Stomach (tissue), 8 donors: ENCODE measurements at regions not wholly inside any gene's neighbourhood (a gene's known extent, or its start where the extent isn't known, plus 50 kb on each side); places are given as distances from the start of the nearest gene placed in this dataset.

ENCODE experiments used
- DNase-seq, 2 donors: peaks; one replicate each; pipeline versions ENCODE4 v3.0.0 to v3.0.0-alpha.2; 2013 to 2019
- H3K27ac ChIP-seq, 5 donors: fragments of 200-600 bp in 4 of 5; sonication (generic) in 4 of 5; one replicate each; pipeline ENCODE4 v1.5.1; 2013 to 2019; ENCODE audit warnings: mild to moderate bottlenecking in 1 of 5, moderate library complexity in 1 of 5
- H3K27me3 ChIP-seq, 3 donors: fragments of 200-600 bp; sonication (generic); one replicate each; pipeline ENCODE4 v1.5.1; 2017 to 2019; ENCODE audit warnings: mixed run types in 1 of 3
- H3K36me3 ChIP-seq, 4 donors: fragments of 200-600 bp; sonication (generic); 1 replicate in 3 of 4; 2 replicates in 1 of 4; pipeline ENCODE4 v1.5.1; 2016 to 2019
- H3K4me1 ChIP-seq, 4 donors: fragments of 200-600 bp; sonication (generic); one replicate each; pipeline ENCODE4 v1.5.1; 2016 to 2019
- H3K4me3 ChIP-seq, 4 donors: fragments of 200-600 bp; sonication (generic) in 3 of 4; one replicate each; pipeline ENCODE4 v1.5.1; 2016 to 2019; ENCODE audit warnings: mild to moderate bottlenecking in 1 of 4
- H3K9me3 ChIP-seq, 4 donors: fragments of 200-600 bp; sonication (generic); one replicate each; pipeline ENCODE4 v1.5.1; 2016 to 2019
- EP300 ChIP-seq: sonication (generic); formaldehyde crosslinking; IDR thresholded peaks from one replicate; pipeline ENCODE4 v1.6.1; 2017; ENCODE audit warnings: antibody characterized with exemption
- POLR2A ChIP-seq, 4 donors: fragments of 450-650 bp; IDR thresholded peaks; one replicate each; pipeline ENCODE4 v1.6.1; 2016; ENCODE audit warnings: antibody characterized with exemption in 4 of 4, control low read depth in 2 of 4, mild to moderate bottlenecking in 1 of 4, moderate library complexity in 1 of 4
- POLR2AphosphoS5 ChIP-seq, 3 donors: sonication (generic); formaldehyde crosslinking; IDR thresholded peaks; one replicate each; pipeline ENCODE4 v1.6.1; 2016; ENCODE audit warnings: antibody characterized with exemption in 3 of 3
- WGBS, 5 donors: extraction: QIAGEN DNeasy Blood & Tissue Kit in 3 of 5; methylation state at CpG; one replicate each; pipeline versions ENCODE4 v1.1.5 to v1.1.7; 2013 to 2018; 5-methylcytosine and 5-hydroxymethylcytosine counted together
- intact Hi-C: fragments of 100-400 bp; cut with DNase I; formaldehyde crosslinking; loops from one replicate; pipeline ENCODE4 v1.15.1; 2023; ENCODE audit warnings: low total_unique reads
- TF ChIP-seq, protein P1 (sequence below), 7 experiments: fragments of 450-650 bp in 4 of 7; fragments of 200-600 bp in 3 of 7; sonication (generic) in 3 of 7; IDR thresholded peaks; one replicate each; pipeline ENCODE4 v1.5.1; 2016 to 2019; ENCODE audit warnings: antibody characterized with exemption in 7 of 7, control low read depth in 2 of 7, mild to moderate bottlenecking in 1 of 7
- donor health status: healthy with polysubstance abuse.
- donor health status: Bipolar disorder and iron deficiency.
- donor health status: healthy.

DNA sequence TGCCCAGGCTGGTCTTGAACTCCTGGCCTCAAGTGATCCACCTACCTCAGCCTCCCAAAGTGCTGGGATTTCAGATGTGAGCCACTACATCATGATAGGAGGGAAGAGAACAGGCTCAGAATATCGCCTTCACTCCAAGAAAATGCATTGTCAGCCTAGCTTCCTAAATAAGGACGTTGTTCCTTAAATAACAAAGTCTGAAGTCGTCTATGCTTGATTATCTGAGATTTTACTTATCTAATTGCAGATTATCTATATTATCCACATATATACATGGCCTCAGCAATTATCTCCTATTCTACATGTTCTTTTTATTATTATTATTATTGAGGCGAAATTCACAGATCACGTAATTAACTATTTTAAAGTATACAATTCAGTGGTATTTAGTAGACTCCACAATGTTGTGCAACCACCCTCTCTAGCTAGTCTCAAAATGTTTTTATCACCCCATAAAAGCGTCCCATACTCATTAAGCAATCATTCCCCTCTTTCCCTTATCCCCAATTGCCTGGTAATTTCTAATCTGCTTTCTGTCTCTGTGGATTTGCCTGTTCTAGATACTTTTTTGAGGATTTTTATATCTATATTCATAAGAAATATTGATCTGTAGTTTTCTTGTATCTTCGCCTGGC is 95.1 kb upstream of the RFX8 start:
- Histone ChIP-seq H3K27me3 (peaks cover 0 to 8% (median 0%) of the 10 kb centered on the region in 3 donors), H3K4me3 (no peak overlapping the region), H3K36me3 (no peaks in the 10 kb centered on the region), H3K27ac (no peak overlapping the region), H3K9me3 (no peaks in the 10 kb centered on the region), H3K4me1 (peaks cover 0 to 5% (median 0%) of the 10 kb centered on the region in 4 donors)
- TF ChIP-seq POLR2AphosphoS5 (IDR thresholded peaks at IDR 0.05): no peak
- no peak for TF ChIP-seq EP300
- no peak for TF ChIP-seq POLR2A (IDR thresholded peaks at IDR 0.05)
- TF ChIP-seq, protein P1, sequence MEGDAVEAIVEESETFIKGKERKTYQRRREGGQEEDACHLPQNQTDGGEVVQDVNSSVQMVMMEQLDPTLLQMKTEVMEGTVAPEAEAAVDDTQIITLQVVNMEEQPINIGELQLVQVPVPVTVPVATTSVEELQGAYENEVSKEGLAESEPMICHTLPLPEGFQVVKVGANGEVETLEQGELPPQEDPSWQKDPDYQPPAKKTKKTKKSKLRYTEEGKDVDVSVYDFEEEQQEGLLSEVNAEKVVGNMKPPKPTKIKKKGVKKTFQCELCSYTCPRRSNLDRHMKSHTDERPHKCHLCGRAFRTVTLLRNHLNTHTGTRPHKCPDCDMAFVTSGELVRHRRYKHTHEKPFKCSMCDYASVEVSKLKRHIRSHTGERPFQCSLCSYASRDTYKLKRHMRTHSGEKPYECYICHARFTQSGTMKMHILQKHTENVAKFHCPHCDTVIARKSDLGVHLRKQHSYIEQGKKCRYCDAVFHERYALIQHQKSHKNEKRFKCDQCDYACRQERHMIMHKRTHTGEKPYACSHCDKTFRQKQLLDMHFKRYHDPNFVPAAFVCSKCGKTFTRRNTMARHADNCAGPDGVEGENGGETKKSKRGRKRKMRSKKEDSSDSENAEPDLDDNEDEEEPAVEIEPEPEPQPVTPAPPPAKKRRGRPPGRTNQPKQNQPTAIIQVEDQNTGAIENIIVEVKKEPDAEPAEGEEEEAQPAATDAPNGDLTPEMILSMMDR (IDR thresholded peaks at IDR 0.05): no peak
- no peak for DNase-seq
- intact Hi-C loops: no loop called here
- 75 to 78% (median 75%) methylated on average over 7 of the region's 7 CpGs for WGBS, 5 donors

DNA sequence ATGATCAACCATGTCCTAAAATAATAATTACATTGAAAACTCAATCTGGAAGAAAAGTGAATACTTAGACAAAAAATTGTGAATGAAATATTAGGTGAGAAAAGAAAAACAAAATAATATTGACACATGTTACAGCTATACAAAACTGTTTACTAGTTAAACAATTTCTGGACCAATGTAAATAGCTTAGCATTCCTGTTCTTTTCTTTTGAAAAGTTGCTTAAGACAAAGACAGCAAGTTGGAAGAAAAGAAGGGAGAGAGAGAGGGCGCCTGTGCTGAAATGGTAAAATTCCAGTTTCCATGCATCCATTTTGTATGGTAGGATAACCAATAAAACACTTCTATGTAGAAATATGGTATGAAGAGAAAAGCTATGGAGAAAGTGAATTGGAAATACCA is 94.1 kb upstream of the RFX8 start:
- Histone ChIP-seq H3K27me3 (peaks cover 0 to 8% (median 0%) of the 10 kb centered on the region in 3 donors), H3K27ac (no peak overlapping the region), H3K4me1 (peaks cover 0 to 5% (median 0%) of the 10 kb centered on the region in 4 donors), H3K9me3 (no peaks in the 10 kb centered on the region), H3K4me3 (no peak overlapping the region), H3K36me3 (no peaks in the 10 kb centered on the region)
- DNase-seq: no peak
- intact Hi-C loops: no loop called here
- whole genome bisulfite sequencing, 5 donors: 76 to 86% (median 82%) methylated on average over 1 of the region's 1 CpG
- TF ChIP-seq, protein P1 (IDR thresholded peaks at IDR 0.05): no peak
- no peak for TF ChIP-seq POLR2A (IDR thresholded peaks at IDR 0.05)

DNA sequence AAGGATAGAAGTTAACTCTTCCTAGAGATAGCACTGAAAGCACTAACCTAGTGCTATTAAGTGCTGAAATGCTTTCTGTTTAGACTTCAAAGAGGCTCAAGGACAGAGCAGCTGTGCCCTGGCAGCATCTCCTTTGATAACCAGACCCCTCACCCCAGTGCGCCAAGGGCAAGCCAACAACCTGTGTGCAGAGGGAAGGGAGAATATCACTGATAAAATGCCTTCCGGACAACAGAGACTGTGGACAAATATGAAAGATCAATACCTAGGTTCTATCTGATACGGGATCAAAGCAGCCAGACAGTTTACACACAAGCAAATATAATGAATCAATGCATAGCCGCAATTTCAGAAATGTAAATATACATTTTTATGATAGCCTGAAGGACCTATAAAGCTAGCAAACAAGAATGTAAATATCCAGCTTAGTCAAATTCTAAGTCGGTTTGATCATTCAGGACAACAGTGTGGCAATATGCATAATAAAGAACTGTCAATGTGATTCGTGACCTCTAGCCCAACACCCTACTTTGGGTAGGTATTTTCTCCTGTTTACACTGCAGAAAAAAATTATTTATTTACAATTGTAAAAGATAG is 91.8 kb upstream of the RFX8 start:
- peaks cover 0 to 5% (median 0%) of the 10 kb centered on the region in 4 donors for H3K4me1 ChIP-seq
- DNase-seq: no peak
- no peak overlapping the region for H3K4me3 ChIP-seq
- H3K27me3 ChIP-seq: peaks cover 0 to 8% (median 0%) of the 10 kb centered on the region in 3 donors
- TF ChIP-seq POLR2AphosphoS5 (IDR thresholded peaks at IDR 0.05) (no peak), EP300 (no peak), POLR2A (IDR thresholded peaks at IDR 0.05) (no peak)
- no peaks in the 10 kb centered on the region for H3K36me3 ChIP-seq
- WGBS, 5 donors: 34 to 61% (median 43%) methylated on average over 6 of the region's 6 CpGs
- no peaks in the 10 kb centered on the region for H3K9me3 ChIP-seq
- no peak overlapping the region for H3K27ac ChIP-seq
- intact Hi-C loops: no loop called here

DNA sequence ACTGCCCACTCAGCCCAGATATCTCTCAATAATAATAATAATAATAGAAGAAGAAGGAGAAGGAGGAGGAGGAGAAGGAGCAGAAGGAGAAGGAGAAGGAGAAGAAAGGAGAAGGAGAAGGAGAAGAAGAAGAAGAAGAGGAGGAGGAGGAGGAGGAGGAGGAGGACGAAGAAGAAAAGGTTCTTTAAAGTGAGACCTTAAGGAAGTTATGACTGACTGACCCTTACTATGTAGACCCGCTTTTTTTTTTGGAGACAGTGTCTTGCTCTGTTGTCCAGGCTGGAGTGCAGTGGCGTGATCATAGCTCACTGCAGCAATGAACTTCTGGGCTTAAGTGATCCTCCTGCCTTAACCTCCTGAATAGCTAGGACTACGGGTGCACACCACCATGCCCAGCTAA is 88.9 kb upstream of the RFX8 start:
- Histone ChIP-seq H3K4me1 (peaks cover 0 to 16% (median 7%) of the 10 kb centered on the region in 4 donors), H3K27me3 (peaks cover 0 to 8% (median 0%) of the 10 kb centered on the region in 3 donors), H3K9me3 (no peaks in the 10 kb centered on the region), H3K27ac (no peak overlapping the region), H3K36me3 (no peaks in the 10 kb centered on the region), H3K4me3 (no peak overlapping the region)
- TF ChIP-seq POLR2A (IDR thresholded peaks at IDR 0.05): no peak
- TF ChIP-seq POLR2AphosphoS5 (IDR thresholded peaks at IDR 0.05): no peak
- WGBS, 5 donors: 94 to 97% (median 95%) methylated on average over 4 of the region's 4 CpGs
- intact Hi-C loops: no loop called here
- no peak for DNase-seq

DNA sequence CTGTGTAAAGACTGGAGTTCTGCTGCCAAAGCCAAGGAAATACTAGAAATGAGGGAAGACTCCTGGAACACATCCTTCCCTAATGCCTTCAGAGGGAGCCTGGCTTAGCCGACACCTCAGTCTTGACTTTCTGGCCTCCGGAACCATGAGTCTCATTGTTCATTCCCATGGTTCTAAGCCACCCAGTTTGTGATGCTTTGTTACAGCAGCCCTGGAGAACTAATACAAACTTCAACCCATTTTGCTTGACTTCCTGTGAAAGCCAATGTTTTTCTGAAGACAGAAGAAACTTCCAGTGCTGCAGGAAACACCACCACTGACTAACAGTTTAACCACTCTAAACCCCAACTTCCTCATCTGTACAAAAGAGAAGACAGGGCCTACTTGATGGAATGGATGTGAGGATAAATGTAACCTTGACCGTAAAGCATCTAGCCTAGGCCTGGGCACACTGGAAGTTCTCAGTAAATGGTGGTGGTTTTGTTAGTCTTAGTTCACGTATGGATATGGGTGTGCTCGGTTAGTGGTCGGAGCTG is 85.9 kb upstream of the RFX8 start:
- H3K27ac ChIP-seq: no peak overlapping the region
- no peak for TF ChIP-seq POLR2A (IDR thresholded peaks at IDR 0.05)
- no peak for TF ChIP-seq EP300
- TF ChIP-seq, protein P1 (IDR thresholded peaks at IDR 0.05): no peak
- TF ChIP-seq POLR2AphosphoS5 (IDR thresholded peaks at IDR 0.05): no peak
- no peak for DNase-seq
- intact Hi-C loops: no loop called here
- WGBS, 5 donors: 93 to 98% (median 94%) methylated on average over 6 of the region's 6 CpGs
- peaks cover 0 to 7% (median 0%) of the 10 kb centered on the region in 3 donors for H3K27me3 ChIP-seq
- no peak overlapping the region for H3K4me3 ChIP-seq
- no peaks in the 10 kb centered on the region for H3K9me3 ChIP-seq
- H3K36me3 ChIP-seq: no peaks in the 10 kb centered on the region
- peaks cover 0 to 15% (median 10%) of the 10 kb centered on the region in 4 donors for H3K4me1 ChIP-seq
